ENCODE measurements at regions not wholly inside any gene's neighbourhood (a gene's known extent, or its start where the extent isn't known, plus 50 kb on each side); places are given as distances from the start of the nearest gene placed in this dataset.
"Not testable (repeated sequence)": the region's sequence is repeated elsewhere in the genome, so short reads cannot be mapped to it uniquely, and the experiment has no call there.

DNA sequence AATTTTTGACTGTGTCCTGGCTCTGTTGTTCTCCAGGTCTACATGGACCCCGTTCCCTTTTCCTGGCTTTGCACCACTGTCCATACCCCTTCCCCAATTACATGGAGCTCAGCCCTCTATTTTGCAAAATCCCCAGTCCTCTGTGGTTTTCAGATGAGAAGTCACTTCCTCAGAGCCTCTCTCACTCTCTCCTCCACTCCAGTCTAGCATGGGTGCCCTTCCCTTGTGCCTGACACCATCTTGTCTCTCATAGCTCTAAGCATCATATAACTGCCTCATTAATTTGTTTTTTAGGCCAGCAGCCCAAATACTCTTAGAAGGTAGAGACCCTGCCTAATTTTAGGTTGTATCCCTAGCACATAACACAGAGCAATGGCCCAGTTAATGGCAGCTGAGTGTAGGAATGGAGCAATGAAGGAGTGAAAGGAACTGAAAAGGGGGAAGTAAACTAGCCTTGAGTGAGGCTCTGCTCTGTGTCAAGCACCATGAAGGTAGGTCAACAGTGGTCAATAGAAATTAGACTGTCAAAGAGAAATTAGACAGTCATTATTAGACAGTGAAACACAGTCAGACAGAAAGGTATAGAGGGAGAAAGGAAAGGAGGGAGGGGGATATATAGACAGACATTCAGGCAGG, 97.7 kb downstream of the ARHGAP11B start:
- TF ChIP-seq SPI1 (IDR thresholded peaks at IDR 0.05; ENCODE audit: borderline replicate concordance, low read depth), result peak; percentile 30; the same call in 1 of the 2 replicates
- not testable (repeated sequence) for H3K4me3 ChIP-seq (replicated peaks; ENCODE audit: insufficient read depth, low read length); H3K27me3 ChIP-seq (ENCODE audit: insufficient read depth, poor library complexity, severe bottlenecking); H3K27ac ChIP-seq (replicated peaks)
- DNase-seq (ENCODE audit: low read depth in 1 of 2, low spot score in 1 of 2), result peak in 1 of 2 experiments; percentile 18

- H3K27ac ChIP-seq (replicated peaks); H3K4me3 ChIP-seq (replicated peaks; ENCODE audit: insufficient read depth, low read length); DNase-seq (ENCODE audit: low read depth in 1 of 2, low spot score in 1 of 2); H3K27me3 ChIP-seq (ENCODE audit: insufficient read depth, poor library complexity, severe bottlenecking): not testable (repeated sequence)
These were observed 104.1 kb downstream of the ARHGAP11B start for GRCh38 chr15:30729880-30730590.

- not testable (repeated sequence) for DNase-seq (ENCODE audit: low read depth in 1 of 2, low spot score in 1 of 2); H3K27me3 ChIP-seq (ENCODE audit: insufficient read depth, poor library complexity, severe bottlenecking); H3K27ac ChIP-seq (replicated peaks); H3K4me3 ChIP-seq (replicated peaks; ENCODE audit: insufficient read depth, low read length)
These were observed 104.7 kb downstream of the ARHGAP11B start for GRCh38 chr15:30730633-30731032.

DNA sequence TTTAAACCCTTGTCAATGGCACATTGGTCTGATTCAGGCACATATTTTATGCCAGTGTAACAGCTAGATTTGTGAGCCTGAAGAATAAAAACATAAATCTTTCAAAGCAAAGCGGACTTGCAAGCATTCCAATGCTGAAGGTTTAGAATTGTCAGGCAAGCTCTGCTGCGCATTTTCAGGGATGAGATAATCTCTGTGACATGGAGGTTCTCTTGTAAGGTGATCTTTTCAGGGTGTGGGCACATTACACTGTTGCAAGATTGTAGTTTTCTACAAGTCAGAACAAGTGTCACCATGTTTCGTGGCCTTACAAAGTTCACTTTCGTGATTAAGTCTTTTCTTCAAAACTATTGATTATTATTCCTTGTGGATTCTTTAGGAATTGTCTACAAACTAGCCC, 106.2 kb downstream of the ARHGAP11B start:
- H3K27ac ChIP-seq (replicated peaks); H3K4me3 ChIP-seq (replicated peaks; ENCODE audit: insufficient read depth, low read length); H3K27me3 ChIP-seq (ENCODE audit: insufficient read depth, poor library complexity, severe bottlenecking); DNase-seq (ENCODE audit: low read depth in 1 of 2, low spot score in 1 of 2): not testable (repeated sequence)

DNA sequence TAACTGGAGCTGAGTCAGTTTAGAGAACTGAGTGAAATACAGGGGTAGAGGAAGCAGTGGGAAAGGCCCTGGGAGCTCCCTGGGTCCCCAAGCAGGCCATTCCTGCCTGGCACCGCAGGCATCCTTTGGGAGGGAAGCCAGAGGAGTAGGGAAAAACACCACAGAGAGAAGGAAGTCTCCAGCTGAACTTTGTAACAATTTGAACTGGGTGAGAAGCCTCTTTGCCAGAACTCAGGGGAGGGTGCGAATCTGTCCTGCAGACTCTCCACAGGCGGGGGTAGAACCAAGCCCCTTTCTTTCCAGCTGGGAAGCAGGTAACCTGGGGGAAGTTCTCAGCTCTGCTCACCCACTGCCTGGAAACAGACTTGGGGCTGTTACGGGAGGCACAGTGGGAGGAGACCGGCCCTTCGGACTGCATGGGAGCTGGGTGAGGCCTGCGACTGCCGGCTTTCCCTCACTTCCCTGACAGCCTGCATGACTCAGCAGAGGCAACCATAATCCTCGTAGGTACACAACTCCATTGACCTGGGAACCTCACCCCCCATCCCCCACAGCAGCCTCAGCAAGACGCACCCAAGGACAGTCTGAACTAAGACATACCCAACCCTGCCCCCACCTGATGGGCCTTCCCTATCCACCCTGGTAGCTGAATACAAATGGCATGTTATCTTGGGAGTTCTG, 110.1 kb downstream of the ARHGAP11B start:
- not testable (repeated sequence) for H3K27me3 ChIP-seq (ENCODE audit: insufficient read depth, poor library complexity, severe bottlenecking); DNase-seq (ENCODE audit: low read depth in 1 of 2, low spot score in 1 of 2); H3K27ac ChIP-seq (replicated peaks); H3K4me3 ChIP-seq (replicated peaks; ENCODE audit: insufficient read depth, low read length)

- not testable (repeated sequence) for H3K27ac ChIP-seq (replicated peaks); H3K27me3 ChIP-seq (ENCODE audit: insufficient read depth, poor library complexity, severe bottlenecking); DNase-seq (ENCODE audit: low read depth in 1 of 2, low spot score in 1 of 2); H3K4me3 ChIP-seq (replicated peaks; ENCODE audit: insufficient read depth, low read length)
These were observed 116.9 kb downstream of the ARHGAP11B start for GRCh38 chr15:30742796-30743195.

GRCh38 chr15:30749048-30749447, 123.1 kb downstream of the ARHGAP11B start:
- H3K27me3 ChIP-seq (ENCODE audit: insufficient read depth, poor library complexity, severe bottlenecking); H3K27ac ChIP-seq (replicated peaks); H3K4me3 ChIP-seq (replicated peaks; ENCODE audit: insufficient read depth, low read length); DNase-seq (ENCODE audit: low read depth in 1 of 2, low spot score in 1 of 2): not testable (repeated sequence)

- not testable (repeated sequence) for H3K27ac ChIP-seq (replicated peaks); H3K4me3 ChIP-seq (replicated peaks; ENCODE audit: insufficient read depth, low read length); H3K27me3 ChIP-seq (ENCODE audit: insufficient read depth, poor library complexity, severe bottlenecking)
- peak in 1 of 2 experiments; percentile 69 for DNase-seq (ENCODE audit: low read depth in 1 of 2, low spot score in 1 of 2)
These were observed 129.2 kb downstream of the ARHGAP11B start for GRCh38 chr15:30755036-30755687.

DNA sequence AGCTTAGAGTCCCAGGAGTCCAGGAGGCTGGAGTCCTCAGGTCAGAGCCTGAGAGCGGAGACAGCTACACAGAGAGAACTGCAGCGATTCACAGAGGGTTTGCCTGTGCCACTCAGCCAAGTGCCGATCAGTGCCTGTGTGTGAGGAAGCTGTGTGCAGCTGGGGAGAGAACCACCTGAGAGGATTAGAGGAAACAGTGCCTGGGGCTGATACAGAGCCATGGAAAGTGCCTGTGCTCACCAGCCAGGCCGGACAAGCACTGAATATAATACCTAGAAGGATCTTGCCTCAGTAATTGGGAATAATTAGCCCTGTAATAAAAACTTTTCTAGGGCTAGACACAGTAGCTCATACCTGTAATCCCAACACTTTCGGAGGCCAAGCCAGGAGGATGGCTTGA, 134.7 kb downstream of the ARHGAP11B start:
- H3K27me3 ChIP-seq (ENCODE audit: insufficient read depth, poor library complexity, severe bottlenecking); H3K4me3 ChIP-seq (replicated peaks; ENCODE audit: insufficient read depth, low read length); H3K27ac ChIP-seq (replicated peaks); DNase-seq (ENCODE audit: low read depth in 1 of 2, low spot score in 1 of 2): not testable (repeated sequence)

- not testable (repeated sequence) for H3K27ac ChIP-seq (replicated peaks); DNase-seq (ENCODE audit: low read depth in 1 of 2, low spot score in 1 of 2); H3K4me3 ChIP-seq (replicated peaks; ENCODE audit: insufficient read depth, low read length); H3K27me3 ChIP-seq (ENCODE audit: insufficient read depth, poor library complexity, severe bottlenecking)
These were observed 135.4 kb downstream of the ARHGAP11B start for GRCh38 chr15:30761365-30761764.

GRCh38 chr15:30769390-30770124, 134.2 kb upstream of the FAN1 start:
- H3K27me3 ChIP-seq (ENCODE audit: insufficient read depth, poor library complexity, severe bottlenecking); H3K4me3 ChIP-seq (replicated peaks; ENCODE audit: insufficient read depth, low read length); H3K27ac ChIP-seq (replicated peaks); DNase-seq (ENCODE audit: low read depth in 1 of 2, low spot score in 1 of 2): not testable (repeated sequence)
